ENCODE measurements at regions not wholly inside any gene's neighbourhood (a gene's known extent, or its start where the extent isn't known, plus 50 kb on each side); places are given as distances from the start of the nearest gene placed in this dataset.

DNA sequence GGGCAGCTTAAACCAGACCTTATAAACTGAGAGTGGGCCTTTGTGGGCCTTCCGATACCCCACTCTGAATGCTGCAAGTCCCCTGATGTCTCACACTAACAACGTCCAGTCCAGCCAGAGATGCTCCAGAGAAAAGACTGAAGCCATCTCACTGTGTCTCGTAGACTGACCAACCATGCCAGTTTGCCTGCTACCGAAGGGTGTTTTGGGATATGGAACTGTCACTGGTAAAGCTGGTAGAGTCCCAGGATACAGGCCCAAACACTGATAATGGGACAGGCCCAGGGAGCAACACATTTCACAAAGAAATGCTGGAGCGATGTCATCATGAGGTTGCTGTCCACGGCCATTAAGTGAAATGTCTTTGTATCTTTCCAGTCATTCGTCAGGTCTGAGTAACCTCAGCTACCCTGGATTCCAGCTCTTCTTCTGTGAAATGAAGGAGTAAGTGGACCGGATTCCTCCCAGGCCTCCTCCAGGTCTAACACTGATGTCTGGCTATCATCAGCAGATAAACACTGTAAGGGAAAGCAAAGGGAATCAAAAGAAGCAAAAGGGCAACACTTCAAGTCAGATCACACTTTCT is 81.6 kb downstream of the SLC5A7 start:
- CTCF ChIA-PET: no interaction called here
- H3K9me3 Mint-ChIP-seq: no peaks in the 10 kb centered on the region
- H3K4me1 Mint-ChIP-seq: no peaks in the 10 kb centered on the region
- DNase-seq: no peak
- H3K4me3 Mint-ChIP-seq: no peak overlapping the region
- no peaks in the 10 kb centered on the region for H3K27me3 Mint-ChIP-seq
- H3K27ac Mint-ChIP-seq: no peak overlapping the region
- no peaks in the 10 kb centered on the region for H3K36me3 Mint-ChIP-seq

DNA sequence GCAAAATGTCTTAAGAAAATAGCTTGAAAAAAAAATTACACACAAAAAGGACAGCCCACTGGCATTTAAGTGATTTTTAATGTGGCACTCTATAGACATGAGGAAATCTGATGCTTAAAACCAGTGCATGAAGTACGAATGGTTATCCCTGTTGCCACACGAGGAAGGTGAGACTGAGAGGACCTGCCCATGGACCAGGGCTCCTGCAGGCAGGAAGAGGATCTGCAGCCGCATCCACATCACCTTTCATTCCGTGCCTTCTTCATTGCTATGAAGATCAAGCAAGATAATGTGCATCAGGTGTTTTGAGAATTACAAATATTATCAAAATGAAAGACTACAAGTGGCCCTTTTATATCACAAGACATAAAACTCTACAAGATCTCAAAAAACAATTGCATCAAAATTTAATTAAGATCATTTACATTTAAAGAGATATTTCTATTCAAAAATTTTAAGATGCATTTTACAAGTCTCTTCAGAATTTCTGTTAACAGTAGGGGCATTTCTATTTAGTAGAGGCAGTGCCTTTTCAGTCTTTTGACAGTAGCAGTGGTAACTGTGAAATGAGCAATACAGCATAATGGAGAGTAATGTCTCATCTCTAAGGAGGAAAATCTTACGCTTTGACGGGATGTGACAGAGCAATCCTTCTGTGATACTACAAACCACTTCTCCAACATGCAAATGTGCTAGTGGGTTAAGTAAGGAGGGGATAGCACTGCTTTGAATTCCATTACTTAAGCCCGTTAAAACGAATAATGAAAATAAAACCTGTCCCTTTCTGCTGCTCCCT is 83.4 kb downstream of the SLC5A7 start:
- Mint-ChIP-seq H3K27me3 (no peaks in the 10 kb centered on the region), H3K36me3 (no peaks in the 10 kb centered on the region), H3K4me3 (no peak overlapping the region), H3K9me3 (no peaks in the 10 kb centered on the region), H3K4me1 (no peaks in the 10 kb centered on the region), H3K27ac (no peak overlapping the region)
- DNase-seq: no peak
- CTCF ChIA-PET: no interaction called here

DNA sequence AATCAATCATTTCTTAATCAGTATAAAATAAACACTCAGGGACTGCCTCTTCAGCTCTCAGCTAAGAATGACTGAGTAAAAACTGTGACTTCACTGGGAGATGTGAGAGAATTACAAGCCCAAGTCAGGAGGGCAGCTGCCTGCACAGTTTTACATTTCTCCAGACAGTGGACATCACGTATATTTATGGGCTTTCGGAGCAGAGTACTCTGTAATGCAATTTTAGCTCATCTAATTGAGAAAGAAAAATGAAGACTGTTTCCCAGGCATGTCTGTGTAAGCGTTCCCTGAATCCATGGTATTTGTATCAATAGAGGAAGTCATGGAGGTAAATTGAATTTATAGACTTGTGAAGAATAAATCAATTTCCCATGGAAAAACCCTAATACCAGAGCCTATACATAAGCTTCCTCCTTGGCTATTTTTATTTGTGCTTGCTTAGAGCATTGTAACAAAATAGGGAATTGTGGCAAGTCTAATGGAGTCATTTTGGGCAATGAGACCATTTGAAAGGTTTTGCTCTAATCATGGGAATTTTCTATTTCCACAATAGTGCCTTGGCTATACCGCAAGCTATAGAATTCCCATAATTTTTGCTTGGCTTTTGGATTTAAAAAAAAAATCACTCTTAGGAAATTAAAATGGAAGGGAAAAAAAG is 87.2 kb downstream of the SLC5A7 start:
- H3K27me3 Mint-ChIP-seq: no peaks in the 10 kb centered on the region
- no peak overlapping the region for H3K4me3 Mint-ChIP-seq
- DNase-seq: no peak
- no peak overlapping the region for H3K27ac Mint-ChIP-seq
- CTCF ChIA-PET: no interaction called here
- H3K9me3 Mint-ChIP-seq: no peaks in the 10 kb centered on the region
- H3K4me1 Mint-ChIP-seq: no peaks in the 10 kb centered on the region
- H3K36me3 Mint-ChIP-seq: no peaks in the 10 kb centered on the region

DNA sequence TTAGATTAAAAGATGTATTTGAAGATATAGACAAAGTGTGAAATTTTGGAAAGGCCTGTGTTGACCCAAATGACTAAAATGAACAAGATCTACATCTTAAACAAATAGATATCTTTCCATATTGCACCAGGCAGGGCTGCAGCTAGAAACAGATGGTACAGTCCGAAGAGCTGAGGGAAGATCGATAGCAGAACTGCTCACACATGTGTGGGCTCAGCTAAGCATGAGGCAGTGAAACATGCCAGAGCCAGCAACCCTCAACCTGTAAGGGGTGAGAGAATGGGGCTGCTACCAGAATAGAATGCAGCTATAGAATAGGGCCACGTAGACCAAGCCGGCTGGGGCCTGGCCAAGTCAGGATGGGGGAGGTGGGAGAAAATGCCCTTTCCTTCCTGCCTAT is 87.8 kb downstream of the SLC5A7 start:
- no peaks in the 10 kb centered on the region for H3K9me3 Mint-ChIP-seq
- H3K27me3 Mint-ChIP-seq: no peaks in the 10 kb centered on the region
- no peak for DNase-seq
- no peak overlapping the region for H3K27ac Mint-ChIP-seq
- H3K4me1 Mint-ChIP-seq: no peaks in the 10 kb centered on the region
- CTCF ChIA-PET: no interaction called here
- no peak overlapping the region for H3K4me3 Mint-ChIP-seq
- H3K36me3 Mint-ChIP-seq: no peaks in the 10 kb centered on the region

DNA sequence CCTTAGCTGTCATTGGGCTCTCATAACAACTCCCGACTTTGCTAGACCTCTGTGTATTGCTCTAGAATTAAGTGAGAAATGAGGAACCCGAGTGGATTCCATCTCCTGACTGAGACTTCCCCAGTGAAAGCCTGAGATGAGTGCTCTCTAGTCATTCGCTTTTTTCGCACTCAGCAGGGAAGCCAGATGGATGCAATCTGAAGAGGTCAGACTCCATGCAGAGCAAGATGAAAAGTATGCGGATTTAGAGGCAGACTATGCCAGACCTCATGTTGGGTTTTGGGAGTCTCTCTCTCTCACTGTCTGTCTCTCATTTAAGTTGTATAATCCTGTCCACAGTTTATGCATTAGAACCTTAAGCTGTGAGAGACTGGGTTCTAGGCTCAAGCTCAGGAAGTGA is 88.6 kb downstream of the SLC5A7 start:
- Mint-ChIP-seq H3K27ac (no peak overlapping the region), H3K4me1 (no peaks in the 10 kb centered on the region), H3K4me3 (no peak overlapping the region), H3K9me3 (no peaks in the 10 kb centered on the region), H3K36me3 (no peaks in the 10 kb centered on the region), H3K27me3 (no peaks in the 10 kb centered on the region)
- no peak for DNase-seq
- CTCF ChIA-PET: no interaction called here

DNA sequence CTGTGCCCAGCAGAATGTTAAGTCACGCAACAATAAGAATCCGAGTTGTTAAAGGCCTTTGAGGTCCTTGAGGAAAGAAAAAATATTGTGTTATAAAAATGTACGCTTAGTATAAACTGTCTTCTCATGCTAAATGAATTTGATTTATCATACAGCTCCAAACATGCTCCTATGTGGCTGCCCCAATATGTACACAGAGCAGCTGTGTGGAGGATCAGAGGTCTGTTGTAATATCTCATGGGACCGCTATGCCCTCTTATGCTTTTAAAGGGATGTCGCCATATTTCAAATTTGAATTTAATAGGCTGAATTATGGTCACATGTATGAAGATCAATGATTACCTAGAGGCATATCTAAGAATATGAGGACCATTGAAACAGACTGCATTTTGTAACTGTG is 90.2 kb downstream of the SLC5A7 start:
- H3K4me1 Mint-ChIP-seq: no peaks in the 10 kb centered on the region
- CTCF ChIA-PET: no interaction called here

DNA sequence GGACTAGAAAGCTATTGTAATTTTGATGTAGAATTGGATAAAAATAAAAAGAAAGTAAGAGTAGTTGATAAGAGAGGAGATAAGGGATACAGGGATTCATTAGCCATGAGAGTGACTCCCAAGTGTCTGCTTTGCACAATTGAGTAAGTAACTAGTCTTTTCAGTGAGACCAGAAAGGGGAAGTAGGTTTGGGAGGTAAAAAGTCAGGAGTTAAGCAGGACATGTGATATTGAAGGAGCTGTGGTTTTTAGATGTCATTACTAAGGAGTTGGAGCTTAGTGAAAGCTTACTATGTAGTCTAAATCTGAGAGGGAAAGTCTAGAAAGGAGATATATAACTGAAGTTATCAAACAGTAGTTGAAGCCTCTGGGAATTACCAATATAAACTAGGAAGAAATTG is 93.4 kb downstream of the SLC5A7 start:
- no peaks in the 10 kb centered on the region for H3K9me3 Mint-ChIP-seq
- CTCF ChIA-PET: no interaction called here
- no peaks in the 10 kb centered on the region for H3K36me3 Mint-ChIP-seq
- DNase-seq: no peak
- no peaks in the 10 kb centered on the region for H3K4me1 Mint-ChIP-seq
- H3K4me3 Mint-ChIP-seq: no peak overlapping the region
- H3K27ac Mint-ChIP-seq: no peak overlapping the region
- H3K27me3 Mint-ChIP-seq: no peaks in the 10 kb centered on the region

More for the DNA sequence above, 90.2 kb downstream of the SLC5A7 start:
- no peak for DNase-seq
- Mint-ChIP-seq H3K4me3 (no peak overlapping the region), H3K27me3 (no peaks in the 10 kb centered on the region), H3K27ac (no peak overlapping the region), H3K36me3 (no peaks in the 10 kb centered on the region), H3K9me3 (no peaks in the 10 kb centered on the region)

DNA sequence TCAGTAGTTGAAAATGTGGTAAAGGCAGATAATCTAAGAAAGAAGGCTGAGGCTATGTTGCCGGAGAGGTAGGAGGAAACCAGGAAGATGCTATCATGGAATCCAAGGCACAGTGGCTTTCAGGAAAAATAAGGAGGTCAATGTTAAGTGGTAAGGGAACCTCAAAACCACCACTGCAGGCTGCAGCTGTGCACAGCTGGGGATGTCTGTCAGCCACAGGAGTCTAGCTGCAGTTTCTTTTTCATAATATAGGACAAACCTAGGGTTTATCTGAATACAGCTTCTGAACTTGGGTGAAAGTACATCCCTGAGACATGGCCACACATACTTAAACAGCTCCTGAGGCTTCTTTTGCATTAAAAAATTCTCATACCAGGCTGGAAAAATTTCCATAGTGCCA is 93.9 kb downstream of the SLC5A7 start:
- H3K9me3 Mint-ChIP-seq: no peaks in the 10 kb centered on the region
- no peak for DNase-seq
- no peaks in the 10 kb centered on the region for H3K27me3 Mint-ChIP-seq
- H3K4me1 Mint-ChIP-seq: no peaks in the 10 kb centered on the region
- H3K4me3 Mint-ChIP-seq: no peak overlapping the region
- CTCF ChIA-PET: no interaction called here
- no peak overlapping the region for H3K27ac Mint-ChIP-seq
- H3K36me3 Mint-ChIP-seq: no peaks in the 10 kb centered on the region

DNA sequence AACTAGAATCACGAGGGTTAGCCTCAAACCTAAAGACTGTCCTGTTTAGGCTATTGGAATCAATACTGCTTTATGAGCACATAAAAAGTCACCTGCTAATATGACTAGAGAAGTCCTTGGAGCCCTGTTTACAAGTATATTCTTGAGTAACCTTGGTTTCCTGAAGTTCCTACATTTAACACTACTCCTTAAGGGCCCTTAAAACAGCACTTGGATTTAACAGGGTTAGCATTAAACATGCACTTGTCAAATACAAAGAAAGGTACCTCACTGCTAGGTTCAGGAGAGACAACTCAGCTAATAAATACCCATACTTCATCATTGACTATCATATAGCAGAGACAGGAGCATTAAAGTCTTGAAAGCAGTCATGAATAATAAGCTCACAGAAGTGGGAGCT is 96.7 kb downstream of the SLC5A7 start:
- Mint-ChIP-seq H3K4me3 (no peak overlapping the region), H3K27ac (no peak overlapping the region), H3K27me3 (no peaks in the 10 kb centered on the region), H3K4me1 (no peaks in the 10 kb centered on the region), H3K9me3 (no peaks in the 10 kb centered on the region), H3K36me3 (no peaks in the 10 kb centered on the region)
- no peak for DNase-seq
- CTCF ChIA-PET: no interaction called here

DNA sequence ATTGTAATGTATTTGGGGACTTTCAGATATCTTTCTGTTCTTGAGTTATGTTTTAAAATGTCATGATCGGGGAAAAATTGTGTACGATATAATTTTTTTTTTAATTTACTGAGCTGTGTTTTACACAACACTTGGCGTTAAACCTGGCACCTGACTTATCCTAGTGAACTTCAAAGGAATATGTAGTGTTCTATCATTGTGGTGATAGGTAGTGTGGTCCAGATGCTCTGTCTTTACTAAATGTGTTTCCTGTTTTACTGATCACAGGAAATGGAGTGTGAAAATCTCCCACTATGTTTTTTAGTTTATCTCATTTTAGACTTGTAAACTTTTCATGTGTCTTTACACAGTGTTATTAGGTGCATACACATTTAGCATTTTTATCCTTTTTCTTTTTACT is 98.0 kb downstream of the SLC5A7 start:
- CTCF ChIA-PET: no interaction called here
- no peaks in the 10 kb centered on the region for H3K4me1 Mint-ChIP-seq
- no peak for DNase-seq
- H3K4me3 Mint-ChIP-seq: no peak overlapping the region
- H3K27me3 Mint-ChIP-seq: no peaks in the 10 kb centered on the region
- H3K27ac Mint-ChIP-seq: no peak overlapping the region
- H3K9me3 Mint-ChIP-seq: no peaks in the 10 kb centered on the region
- no peaks in the 10 kb centered on the region for H3K36me3 Mint-ChIP-seq

DNA sequence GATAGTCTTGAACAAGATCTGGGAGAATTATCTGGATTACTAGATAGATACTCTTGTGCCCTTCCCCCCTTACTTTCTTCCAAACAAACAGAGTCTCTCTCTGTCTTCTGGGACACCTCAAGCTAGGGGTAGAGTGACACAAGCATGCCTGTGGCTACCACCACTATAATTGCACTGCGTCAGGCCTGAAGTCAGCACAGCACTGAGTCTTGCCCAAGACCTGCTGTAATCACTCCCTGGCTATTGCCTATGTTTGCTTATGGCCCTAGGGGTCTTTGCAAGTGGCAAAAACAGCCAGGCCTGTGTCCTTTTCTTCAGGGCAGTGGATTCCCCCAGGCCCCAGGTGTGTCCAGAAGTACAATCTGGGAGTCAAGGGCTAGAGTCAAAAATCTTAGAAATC is 106.6 kb downstream of the SLC5A7 start:
- Mint-ChIP-seq H3K27ac (no peak overlapping the region), H3K9me3 (no peaks in the 10 kb centered on the region), H3K4me3 (no peak overlapping the region), H3K27me3 (no peaks in the 10 kb centered on the region), H3K36me3 (no peaks in the 10 kb centered on the region), H3K4me1 (no peaks in the 10 kb centered on the region)
- CTCF ChIA-PET: no interaction called here
- DNase-seq: no peak

DNA sequence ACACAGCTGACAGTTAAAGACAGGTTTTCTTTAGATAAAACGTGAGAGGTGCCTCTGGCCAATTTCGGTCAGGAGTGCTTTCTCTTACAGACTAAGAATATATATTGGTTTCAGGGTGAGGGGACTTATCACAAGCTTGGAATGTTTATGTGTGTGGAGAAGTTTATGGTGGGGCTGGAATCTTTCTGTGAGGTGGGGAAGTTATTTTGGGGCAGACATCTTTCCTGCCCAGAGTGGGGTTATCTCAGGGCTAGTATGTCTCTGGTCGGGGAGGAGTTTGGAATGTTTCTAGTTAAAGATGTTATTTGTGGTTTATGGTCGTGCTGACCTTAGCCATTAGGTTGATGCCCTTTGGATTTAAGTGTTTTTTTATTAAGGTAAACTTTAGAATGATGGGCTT is 115.2 kb downstream of the SLC5A7 start:
- Mint-ChIP-seq H3K36me3 (no peaks in the 10 kb centered on the region), H3K4me1 (no peaks in the 10 kb centered on the region), H3K27ac (no peak overlapping the region), H3K27me3 (no peaks in the 10 kb centered on the region), H3K4me3 (no peak overlapping the region), H3K9me3 (no peaks in the 10 kb centered on the region)
- no peak for DNase-seq
- CTCF ChIA-PET: no interaction called here

DNA sequence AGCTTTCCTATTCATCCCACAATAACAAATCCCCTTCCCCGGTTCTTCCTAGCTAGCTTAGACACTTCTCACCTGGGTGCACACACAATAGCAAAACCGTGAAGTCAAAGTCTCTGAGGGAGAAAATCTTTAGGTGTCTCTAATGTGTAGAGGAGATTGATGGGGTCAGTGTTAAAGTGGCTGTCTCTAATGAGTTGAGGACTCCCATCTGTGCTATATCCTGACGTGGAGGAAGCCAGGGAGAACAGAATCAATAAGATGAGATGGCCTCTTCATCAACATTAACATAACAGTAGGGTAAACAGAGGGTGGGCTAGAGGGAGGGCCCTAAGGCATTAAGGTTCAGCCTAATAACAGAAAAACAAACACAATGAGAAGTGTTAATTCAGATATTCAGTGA is 120.4 kb downstream of the SLC5A7 start:
- H3K27ac Mint-ChIP-seq: no peak overlapping the region
- CTCF ChIA-PET: no interaction called here
- no peaks in the 10 kb centered on the region for H3K36me3 Mint-ChIP-seq
- H3K4me1 Mint-ChIP-seq: no peaks in the 10 kb centered on the region
- peaks cover 2% of the 10 kb centered on the region for H3K9me3 Mint-ChIP-seq
- DNase-seq: no peak
- no peak overlapping the region for H3K4me3 Mint-ChIP-seq
- no peaks in the 10 kb centered on the region for H3K27me3 Mint-ChIP-seq

DNA sequence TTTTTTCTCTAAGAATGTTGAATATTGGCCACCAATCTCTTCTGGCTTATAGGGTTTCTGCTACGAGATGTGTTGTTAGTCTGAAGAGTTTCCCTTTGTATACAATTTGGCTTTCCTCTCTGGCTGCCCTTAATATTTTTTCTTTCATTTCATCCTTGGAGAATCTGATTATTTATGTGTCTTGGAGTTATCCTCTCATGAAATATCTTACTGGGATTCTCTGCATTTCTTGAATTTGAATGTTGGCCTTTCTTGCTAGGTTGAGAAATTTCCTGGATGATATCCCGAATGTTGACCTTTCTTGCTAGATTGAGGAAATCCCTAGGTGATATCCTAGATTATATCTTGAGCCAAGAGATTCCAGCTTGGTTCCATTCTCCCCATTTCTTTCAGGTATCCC is 125.6 kb downstream of the SLC5A7 start:
- no peak overlapping the region for H3K4me3 Mint-ChIP-seq
- H3K27me3 Mint-ChIP-seq: no peaks in the 10 kb centered on the region
- no peak for DNase-seq
- H3K36me3 Mint-ChIP-seq: no peaks in the 10 kb centered on the region
- H3K9me3 Mint-ChIP-seq: peaks cover 2% of the 10 kb centered on the region
- CTCF ChIA-PET: no interaction called here
- H3K4me1 Mint-ChIP-seq: no peaks in the 10 kb centered on the region
- no peak overlapping the region for H3K27ac Mint-ChIP-seq

DNA sequence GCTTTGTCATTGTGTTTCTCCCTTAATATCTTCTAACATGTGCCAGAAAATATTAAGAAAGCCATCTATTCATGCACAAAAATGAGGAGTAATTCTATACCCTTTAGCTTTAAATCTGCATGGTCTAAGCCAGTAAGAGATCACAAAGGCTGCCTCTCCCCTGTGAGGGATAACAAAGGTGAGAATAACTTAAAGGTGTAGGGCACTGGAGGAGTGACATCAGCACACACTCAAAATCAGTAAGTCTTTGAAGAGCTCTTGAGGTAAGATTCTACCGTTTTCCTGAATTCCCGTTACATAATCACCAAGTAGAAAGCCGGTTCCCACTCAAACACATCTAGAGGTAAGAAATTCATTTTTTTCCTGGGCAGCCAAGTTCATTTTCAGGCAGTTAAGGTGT is 123.9 kb upstream of the SULT1C3 start:
- Mint-ChIP-seq H3K4me1 (no peaks in the 10 kb centered on the region), H3K27ac (no peak overlapping the region), H3K36me3 (no peaks in the 10 kb centered on the region), H3K27me3 (no peaks in the 10 kb centered on the region), H3K9me3 (no peaks in the 10 kb centered on the region), H3K4me3 (no peak overlapping the region)
- CTCF ChIA-PET: interaction anchor here (0.8 kb wide), 1 partner anchor 69 kb away, joined by 5 read pairs; no protein-coding TSS in a partner anchor
- DNase-seq: no peak
